Fibroblast of the aortic adventitia (primary cell): ENCODE measurements at regions not wholly inside any gene's neighbourhood (a gene's known extent, or its start where the extent isn't known, plus 50 kb on each side); places are given as distances from the start of the nearest gene placed in this dataset. TPM values are rescaled to one million over a fixed set of nuclear protein-coding genes. Genes with fewer than 3 reads are reported as not detected.
"Not testable (repeated sequence)": the region's sequence is repeated elsewhere in the genome, so short reads cannot be mapped to it uniquely, and the experiment has no call there.

Experiments
- DNase-seq: peaks from one replicate; pipeline ENCODE4 v3.0.0-alpha.2; 2010; ENCODE audit warnings: low read depth
- H3K4me3 ChIP-seq: 2 replicates; pipeline ENCODE4 v1.5.1; 2011; ENCODE audit warnings: low read depth, mild to moderate bottlenecking, control low read depth, low read length, moderate library complexity
- small RNA-seq: library from RNA; depleted of rRNA; stranded (forward); fragments of <200 nt; gene quantifications from one replicate; pipeline ENCODE3, GENCODE V24; 2012
- TF ChIP-seq, protein P1 (sequence below): IDR thresholded peaks from 2 replicates; pipeline ENCODE4 v1.5.1; 2011; ENCODE audit warnings: mild to moderate bottlenecking, low read length, control low read depth, inconsistent platforms; ENCODE audit not compliant: insufficient read depth

DNA sequence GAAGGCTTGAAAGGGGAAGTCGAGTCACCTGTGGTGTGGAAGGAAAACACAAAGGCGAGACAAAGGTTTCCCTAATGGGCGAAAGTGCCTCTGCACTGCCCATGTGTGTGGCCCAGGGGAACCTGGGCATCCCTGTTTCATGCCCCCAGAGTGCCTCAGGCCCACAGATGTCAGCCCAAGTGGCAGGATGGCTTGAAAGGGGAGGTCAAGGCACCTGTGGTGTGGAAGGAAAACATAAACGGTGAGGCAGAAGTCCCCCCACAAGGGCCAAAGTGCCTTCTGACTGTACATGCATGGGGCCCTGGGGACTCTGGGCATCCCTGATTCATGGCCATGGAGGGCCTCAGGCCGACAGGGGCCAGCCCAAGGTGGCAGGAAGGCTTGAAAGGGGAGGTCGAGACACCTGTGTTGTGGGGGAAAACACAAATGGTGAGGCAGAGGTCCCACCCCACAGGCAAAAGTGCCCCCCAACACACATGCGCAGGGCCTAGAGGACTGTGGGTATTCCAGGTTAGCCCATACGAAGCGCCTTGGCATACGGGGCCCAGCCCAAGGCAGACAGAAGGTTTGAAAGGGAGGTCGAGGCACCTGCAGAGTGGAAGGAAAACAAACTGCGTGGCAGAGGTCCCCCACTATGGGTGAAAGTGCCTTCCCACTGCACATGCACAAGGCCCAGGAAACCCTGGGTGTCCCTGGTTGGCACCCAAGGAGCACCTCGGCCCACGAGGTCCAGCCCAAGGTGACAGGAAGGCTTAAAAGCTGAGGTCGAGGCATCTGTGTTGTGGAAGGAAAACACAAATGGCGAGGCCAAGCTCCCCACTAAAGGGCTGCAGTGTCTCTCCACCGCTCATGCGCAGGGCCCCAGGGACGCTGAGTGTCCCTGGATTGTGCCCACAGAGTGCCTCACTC lies 382.3 kb downstream of the ALG10 start:
- TF ChIP-seq, protein P1, sequence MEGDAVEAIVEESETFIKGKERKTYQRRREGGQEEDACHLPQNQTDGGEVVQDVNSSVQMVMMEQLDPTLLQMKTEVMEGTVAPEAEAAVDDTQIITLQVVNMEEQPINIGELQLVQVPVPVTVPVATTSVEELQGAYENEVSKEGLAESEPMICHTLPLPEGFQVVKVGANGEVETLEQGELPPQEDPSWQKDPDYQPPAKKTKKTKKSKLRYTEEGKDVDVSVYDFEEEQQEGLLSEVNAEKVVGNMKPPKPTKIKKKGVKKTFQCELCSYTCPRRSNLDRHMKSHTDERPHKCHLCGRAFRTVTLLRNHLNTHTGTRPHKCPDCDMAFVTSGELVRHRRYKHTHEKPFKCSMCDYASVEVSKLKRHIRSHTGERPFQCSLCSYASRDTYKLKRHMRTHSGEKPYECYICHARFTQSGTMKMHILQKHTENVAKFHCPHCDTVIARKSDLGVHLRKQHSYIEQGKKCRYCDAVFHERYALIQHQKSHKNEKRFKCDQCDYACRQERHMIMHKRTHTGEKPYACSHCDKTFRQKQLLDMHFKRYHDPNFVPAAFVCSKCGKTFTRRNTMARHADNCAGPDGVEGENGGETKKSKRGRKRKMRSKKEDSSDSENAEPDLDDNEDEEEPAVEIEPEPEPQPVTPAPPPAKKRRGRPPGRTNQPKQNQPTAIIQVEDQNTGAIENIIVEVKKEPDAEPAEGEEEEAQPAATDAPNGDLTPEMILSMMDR, result no peak
- DNase-seq, result no peak
- no peak overlapping the region for H3K4me3 ChIP-seq

DNA sequence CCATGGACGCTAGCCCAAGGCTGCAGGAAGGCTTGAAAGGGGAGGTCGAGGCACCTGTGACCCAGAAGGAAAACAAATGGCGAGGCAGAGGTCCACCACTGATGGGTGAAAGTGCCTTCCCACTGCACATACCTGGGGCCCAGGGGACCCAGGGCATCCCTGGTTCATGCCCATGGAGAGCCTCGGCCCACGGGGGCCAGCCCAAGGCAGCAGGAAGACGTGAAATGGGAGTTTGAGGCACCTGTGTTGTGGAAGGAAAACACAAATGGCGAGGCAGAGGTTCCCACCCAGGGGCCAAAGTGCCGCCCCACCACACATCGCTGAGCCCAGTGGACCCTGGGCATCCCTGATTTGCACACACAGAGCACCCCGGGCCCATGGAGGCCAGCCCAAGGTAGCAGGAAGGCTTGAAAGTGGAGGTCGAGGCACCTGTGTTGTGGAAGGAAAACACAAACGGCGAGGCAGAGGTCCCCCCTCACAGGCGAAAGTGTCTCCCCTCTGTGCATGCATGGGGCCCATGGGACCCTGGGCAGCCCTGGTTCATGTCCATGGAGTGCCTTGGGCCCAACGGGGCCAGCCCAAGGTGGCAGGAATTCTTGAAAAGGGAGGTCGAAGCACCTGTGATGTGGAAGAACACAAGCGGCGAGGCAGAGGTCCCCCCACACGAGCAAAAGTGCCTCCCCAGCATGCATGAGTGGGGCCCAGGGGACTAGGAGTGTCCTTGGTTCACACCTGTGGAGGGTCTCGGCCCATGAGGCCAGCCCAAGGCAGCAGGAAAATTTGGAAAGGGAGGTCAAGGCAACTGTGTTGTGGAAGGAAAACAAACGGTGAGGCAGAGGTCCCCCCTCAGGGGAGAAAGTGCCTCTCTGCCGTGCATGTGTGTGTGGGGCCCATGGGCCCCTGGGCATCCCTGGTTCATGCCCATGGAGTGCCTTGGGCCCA lies 383.3 kb downstream of the ALG10 start:
- TF ChIP-seq, protein P1, result no peak
- DNase-seq, result no peak

DNA sequence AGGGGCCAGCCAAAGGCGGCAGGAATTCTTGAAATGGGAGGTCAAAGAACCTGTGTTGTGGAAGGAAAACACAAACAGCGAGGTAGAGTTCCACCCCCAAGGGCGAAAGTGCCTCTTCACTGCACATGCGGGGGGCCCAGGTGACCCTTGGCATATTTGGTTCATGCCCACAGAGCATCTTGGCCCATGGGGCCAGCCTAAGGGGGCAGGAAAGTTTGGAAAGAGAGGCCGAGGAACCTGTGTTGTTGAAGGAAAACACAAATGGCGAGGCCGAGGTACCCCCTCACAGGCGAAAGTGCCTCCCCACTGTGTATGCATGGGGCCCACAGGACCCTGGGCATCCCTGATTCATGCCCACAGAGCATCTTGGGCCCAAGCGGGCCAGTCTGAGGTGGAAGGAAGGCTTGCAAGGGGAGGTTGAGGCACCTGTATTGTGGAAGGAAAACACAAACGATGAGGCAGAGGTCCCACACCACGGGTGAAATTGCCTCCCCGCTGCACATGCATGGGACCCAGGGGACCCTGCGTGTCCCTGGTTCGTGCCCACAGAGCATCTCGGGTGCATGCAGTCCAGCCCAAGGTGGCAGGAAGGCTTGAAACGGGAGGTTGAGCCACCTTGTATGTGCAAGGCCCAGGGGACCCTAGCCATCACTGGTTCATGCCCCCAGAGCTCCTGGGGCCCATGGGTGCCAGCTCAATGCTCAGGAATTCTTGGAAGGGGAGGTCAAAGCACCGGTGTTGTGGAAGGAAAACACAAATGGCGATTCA lies 384.1 kb downstream of the ALG10 start:
- DNase-seq, result no peak
- TF ChIP-seq, protein P1, result no peak
- no peak overlapping the region for H3K4me3 ChIP-seq

More for the DNA sequence above, 383.3 kb downstream of the ALG10 start:
- H3K4me3 ChIP-seq, result no peak overlapping the region

DNA sequence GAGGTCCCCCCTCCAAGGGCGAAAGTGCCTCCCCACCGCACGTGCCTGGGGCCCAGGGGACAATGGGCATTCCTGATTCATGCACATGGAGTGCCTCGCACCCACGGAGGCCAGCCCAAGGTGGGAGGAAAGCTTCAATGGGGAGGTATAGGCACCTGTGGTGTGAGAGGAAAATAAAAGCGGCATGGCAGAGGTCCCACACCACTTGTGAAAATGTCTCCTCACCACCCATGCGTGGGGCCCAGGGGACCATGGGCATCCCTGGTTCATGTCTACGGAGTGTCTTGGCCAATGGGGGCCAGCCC lies 384.7 kb downstream of the ALG10 start:
- H3K4me3 ChIP-seq, result no peak overlapping the region
- no peak for DNase-seq
- TF ChIP-seq, protein P1, result no peak

DNA sequence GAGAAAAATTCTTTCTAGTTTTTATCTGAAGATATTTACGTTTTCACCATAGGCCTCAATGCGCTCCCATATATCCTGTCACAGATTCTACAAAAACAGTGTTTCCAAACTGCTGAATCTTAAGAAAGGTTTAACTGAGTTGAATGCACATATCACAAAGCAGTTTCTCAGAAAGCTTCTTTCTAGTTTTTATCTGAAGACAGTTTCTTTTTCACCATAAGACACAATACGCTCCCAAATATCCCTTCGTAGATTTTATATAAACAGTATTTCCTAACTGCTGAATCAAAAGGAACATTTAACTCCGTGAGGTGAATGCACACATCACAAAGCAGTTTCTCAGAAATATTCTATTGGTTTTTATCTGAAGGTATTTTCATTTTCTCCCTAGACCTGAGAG lies 385.5 kb downstream of the ALG10 start:
- TF ChIP-seq, protein P1, result no peak
- no peak overlapping the region for H3K4me3 ChIP-seq
- DNase-seq, result no peak

DNA sequence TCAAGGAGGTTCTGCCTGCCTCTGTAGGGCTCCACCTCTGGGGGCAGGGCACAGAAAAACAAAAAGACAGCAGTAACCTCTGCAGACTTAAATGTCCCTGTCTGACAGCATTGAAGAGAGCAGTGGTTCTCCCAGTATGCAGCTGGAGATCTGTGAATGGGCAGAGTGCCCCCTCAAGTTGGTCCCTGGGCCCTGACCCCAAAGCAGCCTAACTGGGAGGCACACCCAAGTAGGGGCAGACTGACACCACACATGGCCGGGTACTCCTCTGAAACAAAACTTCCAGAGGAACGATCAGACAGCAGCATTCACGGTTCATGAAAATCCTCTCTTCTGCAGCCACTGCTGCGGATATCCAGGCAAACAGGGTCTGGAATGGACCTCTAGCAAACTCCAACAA lies 409.2 kb downstream of the ALG10 start:
- H3K4me3 ChIP-seq, DNase-seq: not testable (repeated sequence)

Small RNAs in the stretch of these regions (small RNA-seq; reads per million reads assigned to genes)
- gene RNA5SP357, result not detected
